Jurkat, Clone E6-1 (cell line): ENCODE measurements at regions not wholly inside any gene's neighbourhood (a gene's known extent, or its start where the extent isn't known, plus 50 kb on each side); places are given as distances from the start of the nearest gene placed in this dataset.

Source experiments
- DNase-seq: peaks from one replicate; pipeline ENCODE4 v3.0.0-alpha.2; 2011; ENCODE audit warnings: low read depth, low spot score
- H3K4me3 ChIP-seq: 2 replicates; pipeline ENCODE4 v1.5.1; 2011; ENCODE audit warnings: mild to moderate bottlenecking, low read length, control low read depth, moderate library complexity

GRCh38 chr12:106001837-106002218 is 136.9 kb downstream of the NUAK1 start:
- no peak for DNase-seq
- no peak overlapping the region for H3K4me3 ChIP-seq

DNA sequence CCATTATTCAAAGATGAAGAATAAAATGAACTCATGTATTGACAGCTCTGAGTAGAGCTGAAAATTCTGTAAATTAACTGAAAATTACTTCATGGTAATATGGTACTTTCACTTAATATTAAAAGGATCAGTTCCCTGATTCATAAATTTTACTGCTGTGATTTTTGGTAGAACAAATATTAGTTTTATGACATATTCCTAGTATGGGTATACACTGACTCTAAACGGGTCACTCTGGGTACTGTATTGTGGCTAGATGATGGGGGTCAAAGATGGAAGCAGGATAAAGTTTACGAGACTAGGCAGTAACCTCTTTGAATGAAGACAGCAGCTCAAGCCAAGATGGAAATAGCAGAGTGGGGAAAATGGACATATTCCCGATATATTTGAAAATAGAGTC is 135.5 kb downstream of the NUAK1 start:
- no peak overlapping the region for H3K4me3 ChIP-seq
- DNase-seq = no peak

- H3K4me3 ChIP-seq = no peak overlapping the region
- DNase-seq = no peak
Observed at GRCh38 chr12:106004289-106004688, 134.5 kb downstream of the NUAK1 start.

- no peak overlapping the region for H3K4me3 ChIP-seq
- no peak for DNase-seq
Observed at GRCh38 chr12:106006382-106006781, 132.4 kb downstream of the NUAK1 start.

- no peak for DNase-seq
- no peak overlapping the region for H3K4me3 ChIP-seq
Observed at GRCh38 chr12:106006940-106007339, 131.8 kb downstream of the NUAK1 start.

- no peak for DNase-seq
- no peak overlapping the region for H3K4me3 ChIP-seq
Observed at GRCh38 chr12:106010741-106011140, 128.0 kb downstream of the NUAK1 start.
